ENCODE measurements at regions not wholly inside any gene's neighbourhood (a gene's known extent, or its start where the extent isn't known, plus 50 kb on each side); places are given as distances from the start of the nearest gene placed in this dataset.

DNA sequence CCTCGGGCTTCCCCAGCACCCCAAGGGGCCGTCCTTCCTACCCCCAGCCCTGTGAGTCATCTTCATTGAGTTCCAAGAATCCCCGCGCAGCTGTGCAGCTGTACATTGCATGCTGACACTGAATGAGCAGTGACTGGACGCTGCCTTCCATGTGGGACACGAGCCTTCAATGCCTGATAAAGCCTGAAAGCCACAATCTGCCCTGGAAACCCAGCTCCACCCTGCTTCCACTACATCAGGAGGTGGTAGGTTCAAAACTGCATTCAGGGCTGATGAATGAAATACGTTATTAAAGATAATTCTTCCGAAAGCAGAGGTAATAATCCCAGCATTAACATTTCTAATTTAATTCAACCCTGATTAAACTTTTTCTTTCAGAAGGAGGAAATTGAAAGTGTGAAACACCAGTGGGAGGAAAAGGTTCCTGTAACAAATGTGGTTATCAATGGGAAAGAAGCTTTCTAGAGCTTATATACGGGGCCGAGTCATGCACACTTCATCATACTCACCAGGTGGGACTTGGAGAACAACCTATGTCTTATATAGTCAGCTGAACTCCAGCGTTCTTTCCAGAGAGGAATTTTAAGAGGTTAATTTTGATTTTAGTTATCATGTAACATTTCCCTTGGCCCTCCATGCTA, 360.1 kb downstream of the LPIN1 start:
- TF ChIP-seq ZFX (IDR thresholded peaks at IDR 0.05; ENCODE audit: borderline replicate concordance): no peak
- TF ChIP-seq, protein P1, sequence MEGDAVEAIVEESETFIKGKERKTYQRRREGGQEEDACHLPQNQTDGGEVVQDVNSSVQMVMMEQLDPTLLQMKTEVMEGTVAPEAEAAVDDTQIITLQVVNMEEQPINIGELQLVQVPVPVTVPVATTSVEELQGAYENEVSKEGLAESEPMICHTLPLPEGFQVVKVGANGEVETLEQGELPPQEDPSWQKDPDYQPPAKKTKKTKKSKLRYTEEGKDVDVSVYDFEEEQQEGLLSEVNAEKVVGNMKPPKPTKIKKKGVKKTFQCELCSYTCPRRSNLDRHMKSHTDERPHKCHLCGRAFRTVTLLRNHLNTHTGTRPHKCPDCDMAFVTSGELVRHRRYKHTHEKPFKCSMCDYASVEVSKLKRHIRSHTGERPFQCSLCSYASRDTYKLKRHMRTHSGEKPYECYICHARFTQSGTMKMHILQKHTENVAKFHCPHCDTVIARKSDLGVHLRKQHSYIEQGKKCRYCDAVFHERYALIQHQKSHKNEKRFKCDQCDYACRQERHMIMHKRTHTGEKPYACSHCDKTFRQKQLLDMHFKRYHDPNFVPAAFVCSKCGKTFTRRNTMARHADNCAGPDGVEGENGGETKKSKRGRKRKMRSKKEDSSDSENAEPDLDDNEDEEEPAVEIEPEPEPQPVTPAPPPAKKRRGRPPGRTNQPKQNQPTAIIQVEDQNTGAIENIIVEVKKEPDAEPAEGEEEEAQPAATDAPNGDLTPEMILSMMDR (IDR thresholded peaks at IDR 0.05): no peak
- no peak overlapping the region for H3K27ac ChIP-seq

GRCh38 chr2:12107321-12107720, 360.9 kb downstream of the LPIN1 start:
- TF ChIP-seq, protein P1 (IDR thresholded peaks at IDR 0.05): no peak
- TF ChIP-seq ZFX (IDR thresholded peaks at IDR 0.05; ENCODE audit: borderline replicate concordance): no peak
- no peak overlapping the region for H3K27ac ChIP-seq

DNA sequence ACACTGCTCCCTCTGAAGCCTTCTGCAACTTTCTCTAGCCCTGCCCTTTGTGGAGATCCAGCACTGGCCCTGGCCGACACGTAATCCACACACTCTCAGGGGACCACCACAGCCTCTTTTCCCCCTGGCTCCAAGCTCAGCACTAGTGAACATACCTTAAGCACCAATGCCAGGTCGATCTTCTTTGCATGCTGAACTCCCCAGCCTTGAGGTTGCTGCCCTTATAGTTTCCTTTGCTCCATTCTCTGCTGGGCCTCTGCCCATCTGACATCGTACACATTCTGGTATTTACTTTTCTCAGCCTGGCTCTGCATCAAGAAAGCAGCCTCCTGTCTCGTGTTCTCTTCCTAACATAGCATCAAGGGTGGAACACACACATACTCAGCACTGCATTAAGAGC, 361.5 kb downstream of the LPIN1 start:
- no peak overlapping the region for H3K27ac ChIP-seq
- TF ChIP-seq, protein P1 (IDR thresholded peaks at IDR 0.05): no peak
- TF ChIP-seq ZFX (IDR thresholded peaks at IDR 0.05; ENCODE audit: borderline replicate concordance): no peak

- TF ChIP-seq, protein P1 (IDR thresholded peaks at IDR 0.05): no peak
- no peak overlapping the region for H3K27ac ChIP-seq
Observed at GRCh38 chr2:12109363-12110017, 363.1 kb downstream of the LPIN1 start.

- no peak overlapping the region for H3K27ac ChIP-seq
- TF ChIP-seq, protein P1 (IDR thresholded peaks at IDR 0.05): no peak
- no peak for TF ChIP-seq ZFX (IDR thresholded peaks at IDR 0.05; ENCODE audit: borderline replicate concordance)
Observed at GRCh38 chr2:12110074-12110473, 363.6 kb downstream of the LPIN1 start.

- TF ChIP-seq, protein P1 (IDR thresholded peaks at IDR 0.05): no peak
- TF ChIP-seq ZFX (IDR thresholded peaks at IDR 0.05; ENCODE audit: borderline replicate concordance): no peak
- H3K27ac ChIP-seq: no peak overlapping the region
Observed at GRCh38 chr2:12110481-12110880, 364.0 kb downstream of the LPIN1 start.

- TF ChIP-seq ZFX (IDR thresholded peaks at IDR 0.05; ENCODE audit: borderline replicate concordance): no peak
- TF ChIP-seq, protein P1 (IDR thresholded peaks at IDR 0.05): no peak
- no peak overlapping the region for H3K27ac ChIP-seq
Observed at GRCh38 chr2:12113412-12113811, 367.0 kb downstream of the LPIN1 start.

Data from 22Rv1 (cell line).